ENCODE measurements at regions not wholly inside any gene's neighbourhood (a gene's known extent, or its start where the extent isn't known, plus 50 kb on each side); places are given as distances from the start of the nearest gene placed in this dataset.

GRCh38 chr20:10897336-10897735, 223.5 kb upstream of the JAG1 start:
- TF ChIP-seq, protein P1, sequence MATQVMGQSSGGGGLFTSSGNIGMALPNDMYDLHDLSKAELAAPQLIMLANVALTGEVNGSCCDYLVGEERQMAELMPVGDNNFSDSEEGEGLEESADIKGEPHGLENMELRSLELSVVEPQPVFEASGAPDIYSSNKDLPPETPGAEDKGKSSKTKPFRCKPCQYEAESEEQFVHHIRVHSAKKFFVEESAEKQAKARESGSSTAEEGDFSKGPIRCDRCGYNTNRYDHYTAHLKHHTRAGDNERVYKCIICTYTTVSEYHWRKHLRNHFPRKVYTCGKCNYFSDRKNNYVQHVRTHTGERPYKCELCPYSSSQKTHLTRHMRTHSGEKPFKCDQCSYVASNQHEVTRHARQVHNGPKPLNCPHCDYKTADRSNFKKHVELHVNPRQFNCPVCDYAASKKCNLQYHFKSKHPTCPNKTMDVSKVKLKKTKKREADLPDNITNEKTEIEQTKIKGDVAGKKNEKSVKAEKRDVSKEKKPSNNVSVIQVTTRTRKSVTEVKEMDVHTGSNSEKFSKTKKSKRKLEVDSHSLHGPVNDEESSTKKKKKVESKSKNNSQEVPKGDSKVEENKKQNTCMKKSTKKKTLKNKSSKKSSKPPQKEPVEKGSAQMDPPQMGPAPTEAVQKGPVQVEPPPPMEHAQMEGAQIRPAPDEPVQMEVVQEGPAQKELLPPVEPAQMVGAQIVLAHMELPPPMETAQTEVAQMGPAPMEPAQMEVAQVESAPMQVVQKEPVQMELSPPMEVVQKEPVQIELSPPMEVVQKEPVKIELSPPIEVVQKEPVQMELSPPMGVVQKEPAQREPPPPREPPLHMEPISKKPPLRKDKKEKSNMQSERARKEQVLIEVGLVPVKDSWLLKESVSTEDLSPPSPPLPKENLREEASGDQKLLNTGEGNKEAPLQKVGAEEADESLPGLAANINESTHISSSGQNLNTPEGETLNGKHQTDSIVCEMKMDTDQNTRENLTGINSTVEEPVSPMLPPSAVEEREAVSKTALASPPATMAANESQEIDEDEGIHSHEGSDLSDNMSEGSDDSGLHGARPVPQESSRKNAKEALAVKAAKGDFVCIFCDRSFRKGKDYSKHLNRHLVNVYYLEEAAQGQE (IDR thresholded peaks at IDR 0.05; ENCODE audit: insufficient read depth in 1 of 2, low read depth in 2 of 2, low read length in 2 of 2) = no peak
- TF ChIP-seq POLR2AphosphoS5 (IDR thresholded peaks at IDR 0.05; ENCODE audit: low read depth, low read length) (no peak), SIN3A (IDR thresholded peaks at IDR 0.05; ENCODE audit: borderline replicate concordance, insufficient read depth, low read length) (no peak), TAF1 (IDR thresholded peaks at IDR 0.05; ENCODE audit: borderline replicate concordance, insufficient read depth, low read length) (no peak), FOXP2 (optimal IDR thresholded peaks at IDR 0.05; ENCODE audit: borderline replicate concordance, extremely low read depth, extremely low read length, insufficient read depth) (no peak)

GRCh38 chr20:10898552-10898951, 224.8 kb upstream of the JAG1 start:
- TF ChIP-seq SIN3A (IDR thresholded peaks at IDR 0.05; ENCODE audit: borderline replicate concordance, insufficient read depth, low read length) = no peak
- TF ChIP-seq, protein P1 (IDR thresholded peaks at IDR 0.05; ENCODE audit: insufficient read depth in 1 of 2, low read depth in 2 of 2, low read length in 2 of 2) = no peak
- TF ChIP-seq TAF1 (IDR thresholded peaks at IDR 0.05; ENCODE audit: borderline replicate concordance, insufficient read depth, low read length) = no peak
- no peak for TF ChIP-seq POLR2AphosphoS5 (IDR thresholded peaks at IDR 0.05; ENCODE audit: low read depth, low read length)

GRCh38 chr20:10902174-10902573, 228.4 kb upstream of the JAG1 start:
- TF ChIP-seq POLR2AphosphoS5 (IDR thresholded peaks at IDR 0.05; ENCODE audit: low read depth, low read length) (no peak), FOXP2 (optimal IDR thresholded peaks at IDR 0.05; ENCODE audit: borderline replicate concordance, extremely low read depth, extremely low read length, insufficient read depth) (no peak), SIN3A (IDR thresholded peaks at IDR 0.05; ENCODE audit: borderline replicate concordance, insufficient read depth, low read length) (no peak), TAF1 (IDR thresholded peaks at IDR 0.05; ENCODE audit: borderline replicate concordance, insufficient read depth, low read length) (no peak)
- TF ChIP-seq, protein P1 (IDR thresholded peaks at IDR 0.05; ENCODE audit: insufficient read depth in 1 of 2, low read depth in 2 of 2, low read length in 2 of 2) = no peak

GRCh38 chr20:10902576-10903282, 228.9 kb upstream of the JAG1 start:
- TF ChIP-seq POLR2AphosphoS5 (IDR thresholded peaks at IDR 0.05; ENCODE audit: low read depth, low read length) (no peak), TAF1 (IDR thresholded peaks at IDR 0.05; ENCODE audit: borderline replicate concordance, insufficient read depth, low read length) (no peak), SIN3A (IDR thresholded peaks at IDR 0.05; ENCODE audit: borderline replicate concordance, insufficient read depth, low read length) (no peak), FOXP2 (optimal IDR thresholded peaks at IDR 0.05; ENCODE audit: borderline replicate concordance, extremely low read depth, extremely low read length, insufficient read depth) (no peak)
- TF ChIP-seq, protein P1 (IDR thresholded peaks at IDR 0.05; ENCODE audit: insufficient read depth in 1 of 2, low read depth in 2 of 2, low read length in 2 of 2) = no peak
